ENCODE measurements at regions not wholly inside any gene's neighbourhood (a gene's known extent, or its start where the extent isn't known, plus 50 kb on each side); places are given as distances from the start of the nearest gene placed in this dataset.

DNA sequence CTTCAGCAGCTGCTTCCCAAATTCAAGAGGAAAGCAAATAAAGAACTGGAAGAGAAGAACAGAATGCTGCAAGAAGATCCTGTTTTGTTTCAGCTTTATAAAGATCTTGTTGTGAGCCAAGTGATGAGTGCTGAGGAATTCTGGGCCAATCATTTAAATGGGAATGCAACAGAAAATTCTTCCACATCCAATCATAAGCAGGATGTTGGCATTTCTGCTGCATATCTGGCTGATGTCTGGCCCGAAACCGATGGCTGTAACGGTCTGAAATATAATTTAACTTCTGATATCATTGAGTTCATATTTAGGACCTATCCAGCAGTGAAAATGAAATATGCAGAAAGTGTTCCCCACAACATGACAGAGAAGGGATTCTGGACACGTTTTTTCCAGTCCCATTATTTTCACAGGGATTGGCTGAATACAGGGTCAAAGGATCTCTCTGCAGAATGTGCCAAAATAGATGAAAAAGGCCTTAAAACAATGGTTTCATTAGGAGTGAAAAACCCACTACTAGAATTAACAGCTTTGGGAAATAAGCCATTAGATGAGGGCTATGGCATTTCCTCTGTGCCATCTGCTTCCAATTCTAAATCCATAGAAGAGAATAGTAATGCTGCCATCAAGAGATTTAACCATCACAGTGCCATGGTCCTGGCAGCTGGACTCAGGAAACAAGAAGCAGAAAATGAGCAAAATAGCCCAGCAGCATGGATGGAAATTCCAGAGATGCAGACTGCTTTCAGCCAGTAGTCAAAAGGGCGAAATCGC is 175.6 kb downstream of the MC4R start:
- Histone ChIP-seq H3K4me1 (ENCODE audit: control insufficient read depth, extremely low read depth, insufficient read depth, low read length) (no peaks in the 10 kb centered on the region), H3K9ac (ENCODE audit: insufficient read depth, low read length) (no peak overlapping the region), H3K27ac (ENCODE audit: insufficient read depth, low read length) (no peak overlapping the region), H3K36me3 (ENCODE audit: control insufficient read depth, insufficient read depth, low read length) (no peaks in the 10 kb centered on the region), H3K9me3 (ENCODE audit: control insufficient read depth, insufficient read depth, low read depth, low read length) (no peaks in the 10 kb centered on the region), H3K27me3 (ENCODE audit: control insufficient read depth, insufficient read depth, low read length) (no peaks in the 10 kb centered on the region), H3K4me3 (replicated peaks in 1 of 4; ENCODE audit: control extremely low read depth in 1 of 4, insufficient read depth in 1 of 4, low read depth in 3 of 4, low read length in 4 of 4) (no peak overlapping the region), H3K4me2 (ENCODE audit: extremely low read depth, insufficient read depth, low read length) (no peak overlapping the region), H3K79me2 (ENCODE audit: control insufficient read depth, insufficient read depth, low read length) (no peaks in the 10 kb centered on the region), H4K20me1 (ENCODE audit: control insufficient read depth, extremely low read depth, insufficient read depth, low read length) (no peaks in the 10 kb centered on the region), H2AFZ (ENCODE audit: low read length) (no peak overlapping the region)
- TF ChIP-seq, protein P1, sequence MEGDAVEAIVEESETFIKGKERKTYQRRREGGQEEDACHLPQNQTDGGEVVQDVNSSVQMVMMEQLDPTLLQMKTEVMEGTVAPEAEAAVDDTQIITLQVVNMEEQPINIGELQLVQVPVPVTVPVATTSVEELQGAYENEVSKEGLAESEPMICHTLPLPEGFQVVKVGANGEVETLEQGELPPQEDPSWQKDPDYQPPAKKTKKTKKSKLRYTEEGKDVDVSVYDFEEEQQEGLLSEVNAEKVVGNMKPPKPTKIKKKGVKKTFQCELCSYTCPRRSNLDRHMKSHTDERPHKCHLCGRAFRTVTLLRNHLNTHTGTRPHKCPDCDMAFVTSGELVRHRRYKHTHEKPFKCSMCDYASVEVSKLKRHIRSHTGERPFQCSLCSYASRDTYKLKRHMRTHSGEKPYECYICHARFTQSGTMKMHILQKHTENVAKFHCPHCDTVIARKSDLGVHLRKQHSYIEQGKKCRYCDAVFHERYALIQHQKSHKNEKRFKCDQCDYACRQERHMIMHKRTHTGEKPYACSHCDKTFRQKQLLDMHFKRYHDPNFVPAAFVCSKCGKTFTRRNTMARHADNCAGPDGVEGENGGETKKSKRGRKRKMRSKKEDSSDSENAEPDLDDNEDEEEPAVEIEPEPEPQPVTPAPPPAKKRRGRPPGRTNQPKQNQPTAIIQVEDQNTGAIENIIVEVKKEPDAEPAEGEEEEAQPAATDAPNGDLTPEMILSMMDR (conservative IDR thresholded peaks at IDR 0.05 in 1 of 2, IDR thresholded peaks at IDR 0.05 in 1 of 2; ENCODE audit: low read depth in 1 of 2, low read length in 2 of 2) = no peak
- TF ChIP-seq EZH2 (IDR thresholded peaks at IDR 0.05; ENCODE audit: low read length, missing control alignments) = no peak
- no peak for DNase-seq (ENCODE audit: low read depth in 2 of 2)

DNA sequence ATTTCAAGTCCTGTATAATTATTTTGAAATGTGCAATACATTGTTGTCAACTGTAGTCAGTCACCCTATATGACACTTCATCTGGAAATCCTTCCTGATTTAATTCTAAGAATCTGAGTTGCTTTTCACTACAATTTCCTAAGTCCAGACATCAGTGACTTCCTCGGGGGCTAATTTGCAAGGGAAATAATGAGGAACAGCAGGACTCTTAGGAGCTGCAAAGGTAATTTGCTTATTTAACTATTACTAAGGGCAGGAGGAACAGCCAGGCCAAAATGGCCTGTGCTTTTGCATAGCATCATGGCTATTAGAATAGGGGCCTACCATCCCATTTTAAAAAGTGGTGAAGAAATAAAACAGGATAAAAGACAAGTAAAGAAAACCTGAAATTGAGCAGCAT is 178.8 kb downstream of the MC4R start:
- Histone ChIP-seq H3K9ac (ENCODE audit: insufficient read depth, low read length) (no peak overlapping the region), H3K9me3 (ENCODE audit: control insufficient read depth, insufficient read depth, low read depth, low read length) (no peaks in the 10 kb centered on the region), H3K79me2 (ENCODE audit: control insufficient read depth, insufficient read depth, low read length) (no peaks in the 10 kb centered on the region), H3K4me1 (ENCODE audit: control insufficient read depth, extremely low read depth, insufficient read depth, low read length) (no peaks in the 10 kb centered on the region), H3K36me3 (ENCODE audit: control insufficient read depth, insufficient read depth, low read length) (no peaks in the 10 kb centered on the region), H3K27ac (ENCODE audit: insufficient read depth, low read length) (no peak overlapping the region), H3K4me3 (replicated peaks in 1 of 4; ENCODE audit: control extremely low read depth in 1 of 4, insufficient read depth in 1 of 4, low read depth in 3 of 4, low read length in 4 of 4) (no peak overlapping the region), H3K27me3 (ENCODE audit: control insufficient read depth, insufficient read depth, low read length) (no peaks in the 10 kb centered on the region), H3K4me2 (ENCODE audit: extremely low read depth, insufficient read depth, low read length) (no peak overlapping the region), H4K20me1 (ENCODE audit: control insufficient read depth, extremely low read depth, insufficient read depth, low read length) (no peaks in the 10 kb centered on the region), H2AFZ (ENCODE audit: low read length) (no peak overlapping the region)
- TF ChIP-seq, protein P1 (conservative IDR thresholded peaks at IDR 0.05 in 1 of 2, IDR thresholded peaks at IDR 0.05 in 1 of 2; ENCODE audit: low read depth in 1 of 2, low read length in 2 of 2) = no peak
- TF ChIP-seq EZH2 (IDR thresholded peaks at IDR 0.05; ENCODE audit: low read length, missing control alignments) = no peak
- DNase-seq (ENCODE audit: low read depth in 2 of 2) = no peak

DNA sequence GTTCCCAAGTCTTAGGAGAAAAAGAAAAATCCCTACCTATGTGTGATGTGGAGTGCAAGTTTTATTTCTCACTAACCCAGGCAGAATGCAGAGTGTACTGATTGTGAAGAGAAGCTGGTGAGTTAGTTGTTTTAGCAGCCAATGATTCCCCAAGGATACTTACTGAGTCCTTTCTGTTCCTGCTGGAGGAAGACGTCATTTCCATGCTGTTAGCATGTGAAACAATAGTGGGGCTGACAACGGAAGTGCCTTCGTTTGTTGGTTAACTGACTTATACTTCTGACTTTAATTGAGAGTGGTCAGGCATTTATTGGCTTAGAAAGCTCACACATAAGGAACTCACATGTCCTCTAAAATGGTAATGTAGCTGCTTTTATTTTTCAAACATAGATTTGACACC is 180.6 kb downstream of the MC4R start:
- H3K27me3 ChIP-seq (ENCODE audit: control insufficient read depth, insufficient read depth, low read length) = no peaks in the 10 kb centered on the region

More for the DNA sequence above, 180.6 kb downstream of the MC4R start:
- Histone ChIP-seq H4K20me1 (ENCODE audit: control insufficient read depth, extremely low read depth, insufficient read depth, low read length) (no peaks in the 10 kb centered on the region), H3K36me3 (ENCODE audit: control insufficient read depth, insufficient read depth, low read length) (no peaks in the 10 kb centered on the region), H3K9ac (ENCODE audit: insufficient read depth, low read length) (no peak overlapping the region), H3K79me2 (ENCODE audit: control insufficient read depth, insufficient read depth, low read length) (no peaks in the 10 kb centered on the region), H3K4me1 (ENCODE audit: control insufficient read depth, extremely low read depth, insufficient read depth, low read length) (no peaks in the 10 kb centered on the region), H3K9me3 (ENCODE audit: control insufficient read depth, insufficient read depth, low read depth, low read length) (no peaks in the 10 kb centered on the region), H3K27ac (ENCODE audit: insufficient read depth, low read length) (no peak overlapping the region), H3K4me2 (ENCODE audit: extremely low read depth, insufficient read depth, low read length) (no peak overlapping the region), H2AFZ (ENCODE audit: low read length) (no peak overlapping the region), H3K4me3 (replicated peaks in 1 of 4; ENCODE audit: control extremely low read depth in 1 of 4, insufficient read depth in 1 of 4, low read depth in 3 of 4, low read length in 4 of 4) (no peak overlapping the region)
- no peak for TF ChIP-seq EZH2 (IDR thresholded peaks at IDR 0.05; ENCODE audit: low read length, missing control alignments)
- TF ChIP-seq, protein P1 (conservative IDR thresholded peaks at IDR 0.05 in 1 of 2, IDR thresholded peaks at IDR 0.05 in 1 of 2; ENCODE audit: low read depth in 1 of 2, low read length in 2 of 2) = no peak
- DNase-seq (ENCODE audit: low read depth in 2 of 2) = no peak
